ENCODE measurements at regions not wholly inside any gene's neighbourhood (a gene's known extent, or its start where the extent isn't known, plus 50 kb on each side); places are given as distances from the start of the nearest gene placed in this dataset.

DNA sequence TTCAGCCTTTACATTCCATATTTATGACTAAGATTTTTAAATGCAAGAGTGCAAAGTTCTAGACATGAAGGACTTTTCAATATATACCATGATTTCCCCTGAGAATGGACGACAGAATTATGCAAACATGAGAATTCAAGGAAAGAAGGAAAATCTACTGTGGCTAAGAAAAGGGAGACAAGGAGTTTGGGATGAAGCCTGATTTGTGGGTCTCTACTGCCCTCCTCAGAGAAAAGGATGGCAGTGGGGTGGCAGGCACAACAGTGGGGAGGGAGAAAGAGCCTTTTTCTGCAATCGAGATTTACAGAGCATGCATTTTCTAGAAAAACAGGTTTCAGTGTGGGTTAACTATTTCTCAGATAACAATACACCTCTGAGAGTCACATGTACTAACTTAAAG lies 466.9 kb upstream of the NRSN1 start:
- TF ChIP-seq CTCF (IDR thresholded peaks at IDR 0.05 in 2 of 3, conservative IDR thresholded peaks at IDR 0.05 in 1 of 3; ENCODE audit: borderline replicate concordance in 1 of 3, insufficient read depth in 1 of 3, low read depth in 2 of 3, low read length in 2 of 3) = peak in 2 of 3 experiments; percentile 28 to 30; a peak in 2 of 6 replicates
- TF ChIP-seq EZH2phosphoT487 (IDR thresholded peaks at IDR 0.05; ENCODE audit: borderline replicate concordance) = no peak
- TF ChIP-seq POLR2AphosphoS5 (IDR thresholded peaks at IDR 0.05; ENCODE audit: low read depth, low read length) = no peak
- TF ChIP-seq REST (IDR thresholded peaks at IDR 0.05; ENCODE audit: low read depth) = no peak
- TF ChIP-seq CEBPB (IDR thresholded peaks at IDR 0.05; ENCODE audit: low read depth) = no peak
- TF ChIP-seq, protein P1, sequence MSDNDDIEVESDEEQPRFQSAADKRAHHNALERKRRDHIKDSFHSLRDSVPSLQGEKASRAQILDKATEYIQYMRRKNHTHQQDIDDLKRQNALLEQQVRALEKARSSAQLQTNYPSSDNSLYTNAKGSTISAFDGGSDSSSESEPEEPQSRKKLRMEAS (IDR thresholded peaks at IDR 0.05) = no peak
- no peak for TF ChIP-seq ZNF274 (IDR thresholded peaks at IDR 0.05; ENCODE audit: low read depth, low read length)
- TF ChIP-seq POLR2A (IDR thresholded peaks at IDR 0.05; ENCODE audit: borderline replicate concordance, extremely low read depth, insufficient read depth, insufficient read length) = no peak
- TF ChIP-seq EZH2 (IDR thresholded peaks at IDR 0.05) = no peak
- TF ChIP-seq YY1 (IDR thresholded peaks at IDR 0.05; ENCODE audit: extremely low read depth, insufficient replicate concordance, low read depth, low read length) = no peak
- TF ChIP-seq, protein P2, sequence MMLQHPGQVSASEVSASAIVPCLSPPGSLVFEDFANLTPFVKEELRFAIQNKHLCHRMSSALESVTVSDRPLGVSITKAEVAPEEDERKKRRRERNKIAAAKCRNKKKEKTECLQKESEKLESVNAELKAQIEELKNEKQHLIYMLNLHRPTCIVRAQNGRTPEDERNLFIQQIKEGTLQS (IDR thresholded peaks at IDR 0.05) = no peak
- TF ChIP-seq SP1 (IDR thresholded peaks at IDR 0.05; ENCODE audit: low read depth) = no peak
